PC-9 (cell line): ENCODE measurements at regions not wholly inside any gene's neighbourhood (a gene's known extent, or its start where the extent isn't known, plus 50 kb on each side); places are given as distances from the start of the nearest gene placed in this dataset.

Experiments used
- BruUV-seq: library from RNA; stranded (reverse); fragments of 400-500 nt; replicated peaks from 2 replicates; lab custom pipeline; 2021; lab: Mats Ljungman, UMichigan
- CTCF ChIA-PET: fragments of 300-600 bp; sonication (Branson Sonifier 250); formaldehyde crosslinking; loops from one replicate; lab custom pipeline; 2022; ENCODE audit warnings: antibody characterized with exemption; lab: Charles Lee
- POLR2A ChIA-PET: fragments of 300-600 bp; sonication (Branson Sonifier 250); formaldehyde crosslinking; loops from one replicate; lab custom pipeline; 2022; ENCODE audit warnings: antibody characterized with exemption; ENCODE audit not compliant: unreplicated experiment; lab: Charles Lee
- DNase-seq, 2 experiments: peaks; one replicate each; pipeline versions ENCODE4 v3.0.0 to v3.0.0-alpha.2; 2015 to 2022; ENCODE audit warnings: mixed read lengths in 1 of 2
- H2AFZ ChIP-seq: fragments of 200-600 bp; sonication (generic); 2 replicates; pipeline ENCODE4 v1.8.1; 2017; ENCODE audit warnings: antibody characterized with exemption
- H3F3A ChIP-seq: fragments of 200-600 bp; sonication (generic); 2 replicates; pipeline ENCODE4 v1.8.1; 2017; ENCODE audit warnings: antibody characterized with exemption, mild to moderate bottlenecking, low read depth; ENCODE audit not compliant: insufficient read depth
- H3K27ac ChIP-seq: fragments of 200-600 bp; sonication (generic); 2 replicates; pipeline ENCODE4 v1.6.1; 2016; ENCODE audit warnings: mixed run types
- H3K27me3 ChIP-seq: fragments of 200-600 bp; sonication (generic); 2 replicates; pipeline ENCODE4 v1.6.1; 2016; ENCODE audit warnings: low read depth, mixed run types; ENCODE audit not compliant: insufficient read depth
- H3K36me3 ChIP-seq: fragments of 200-600 bp; sonication (generic); 2 replicates; pipeline ENCODE4 v1.6.1; 2016; ENCODE audit warnings: low read depth, mixed run types
- H3K4me1 ChIP-seq: fragments of 200-600 bp; sonication (generic); replicated peaks from 2 replicates; pipeline ENCODE4 v1.6.1; 2016; ENCODE audit warnings: mixed run types; ENCODE audit not compliant: insufficient read depth
- H3K4me2 ChIP-seq: fragments of 200-600 bp; sonication (generic); 2 replicates; pipeline ENCODE4 v1.6.1; 2017; ENCODE audit warnings: mixed run types
- H3K4me3 ChIP-seq: fragments of 200-600 bp; sonication (generic); 2 replicates; pipeline ENCODE4 v1.6.1; 2016; ENCODE audit warnings: mixed run types
- H3K79me2 ChIP-seq: fragments of 200-600 bp; sonication (generic); 2 replicates; pipeline ENCODE4 v1.6.1; 2017; ENCODE audit warnings: low read depth, mixed run types
- H3K9me2 ChIP-seq: fragments of 200-600 bp; sonication (generic); 2 replicates; pipeline ENCODE4 v1.8.1; 2017; ENCODE audit warnings: mild to moderate bottlenecking; ENCODE audit not compliant: insufficient read depth
- H3K9me3 ChIP-seq: fragments of 200-600 bp; sonication (generic); 2 replicates; pipeline ENCODE4 v1.8.1; 2016; ENCODE audit warnings: low read depth; ENCODE audit not compliant: insufficient read depth
- H4K20me1 ChIP-seq: fragments of 200-600 bp; sonication (generic); 2 replicates; pipeline ENCODE4 v1.8.1; 2017; ENCODE audit not compliant: insufficient read depth
- EZH2 ChIP-seq: fragments of 200-600 bp; sonication (generic); IDR thresholded peaks from 2 replicates; pipeline ENCODE4 v1.8.0; 2017; ENCODE audit warnings: antibody characterized with exemption, low read depth
- intact Hi-C: fragments of 100-400 bp; cut with micrococcal nuclease; formaldehyde crosslinking; loops from one replicate; pipeline ENCODE4 v1.10.0; 2022; ENCODE audit not compliant: unreplicated experiment
- TF ChIP-seq, protein P1 (sequence below): fragments of 200-600 bp; sonication (generic); conservative IDR thresholded peaks from 2 replicates; pipeline ENCODE4 v1.6.1; 2017; ENCODE audit warnings: mixed run types, antibody characterized with exemption, mild to moderate bottlenecking, moderate library complexity

DNA sequence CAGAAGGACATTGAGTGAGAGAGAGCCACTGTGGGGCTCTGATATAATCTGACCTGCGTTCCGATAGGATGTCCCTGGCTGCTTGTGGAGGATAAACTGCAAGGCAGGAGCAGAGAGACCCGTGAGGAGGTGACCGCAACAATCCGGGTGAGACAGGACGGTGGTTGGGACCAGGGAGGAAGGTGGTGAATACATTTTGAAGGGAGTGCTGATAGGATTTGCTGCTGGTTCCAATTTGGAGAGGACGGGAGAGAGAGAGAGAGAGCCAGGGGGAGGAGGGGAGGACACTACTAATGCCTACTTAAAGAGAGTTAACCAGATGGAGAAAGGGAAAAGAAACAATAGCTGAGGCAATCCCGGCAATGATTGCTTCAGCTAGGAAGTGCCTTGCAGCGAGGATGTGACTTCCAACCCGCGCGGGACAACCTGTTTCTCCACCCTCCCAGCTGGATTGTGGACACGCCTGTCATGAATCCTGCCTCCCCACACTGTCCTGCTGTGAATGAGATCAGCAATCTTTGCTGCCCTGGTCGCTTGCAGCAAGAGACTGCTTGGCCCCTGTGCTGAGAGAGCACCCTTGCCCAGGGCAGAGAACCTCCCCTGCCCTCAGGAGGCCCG, 199.0 kb upstream of the KCNG1 start:
- H3K4me3 ChIP-seq = peak overlapping the region; percentile 43; the same call in 1 of the 2 replicates
- no peaks in the 10 kb centered on the region for H3K36me3 ChIP-seq
- H3K79me2 ChIP-seq = no peaks in the 10 kb centered on the region
- peak overlapping the region; percentile 85 for H2AFZ ChIP-seq
- TF ChIP-seq, protein P1, sequence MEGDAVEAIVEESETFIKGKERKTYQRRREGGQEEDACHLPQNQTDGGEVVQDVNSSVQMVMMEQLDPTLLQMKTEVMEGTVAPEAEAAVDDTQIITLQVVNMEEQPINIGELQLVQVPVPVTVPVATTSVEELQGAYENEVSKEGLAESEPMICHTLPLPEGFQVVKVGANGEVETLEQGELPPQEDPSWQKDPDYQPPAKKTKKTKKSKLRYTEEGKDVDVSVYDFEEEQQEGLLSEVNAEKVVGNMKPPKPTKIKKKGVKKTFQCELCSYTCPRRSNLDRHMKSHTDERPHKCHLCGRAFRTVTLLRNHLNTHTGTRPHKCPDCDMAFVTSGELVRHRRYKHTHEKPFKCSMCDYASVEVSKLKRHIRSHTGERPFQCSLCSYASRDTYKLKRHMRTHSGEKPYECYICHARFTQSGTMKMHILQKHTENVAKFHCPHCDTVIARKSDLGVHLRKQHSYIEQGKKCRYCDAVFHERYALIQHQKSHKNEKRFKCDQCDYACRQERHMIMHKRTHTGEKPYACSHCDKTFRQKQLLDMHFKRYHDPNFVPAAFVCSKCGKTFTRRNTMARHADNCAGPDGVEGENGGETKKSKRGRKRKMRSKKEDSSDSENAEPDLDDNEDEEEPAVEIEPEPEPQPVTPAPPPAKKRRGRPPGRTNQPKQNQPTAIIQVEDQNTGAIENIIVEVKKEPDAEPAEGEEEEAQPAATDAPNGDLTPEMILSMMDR = no peak
- H3K27ac ChIP-seq = peak overlapping the region; percentile 74
- DNase-seq = peak; percentile 57 to 76
- intact Hi-C loops = loop anchor here (1.0 to 2.0 kb wide), 2 partner anchors 36 to 85 kb away; no protein-coding TSS in a partner anchor
- no peaks in the 10 kb centered on the region for H3F3A ChIP-seq
- no peaks in the 10 kb centered on the region for H3K9me2 ChIP-seq
- CTCF ChIA-PET = interaction anchor here (0.9 kb wide), 1 partner anchor 36 kb away, joined by 3 read pairs; no protein-coding TSS in a partner anchor
- H3K4me2 ChIP-seq = peak overlapping the region; percentile 65
- H3K27me3 ChIP-seq = peaks cover 10% of the 10 kb centered on the region; the same call in 1 of the 2 replicates
- peaks cover 14% of the 10 kb centered on the region for H3K4me1 ChIP-seq
- BruUV-seq = TSS peak; percentile 54
- peaks cover 12% of the 10 kb centered on the region; the same call in 1 of the 2 replicates for H3K9me3 ChIP-seq
- POLR2A ChIA-PET = no interaction called here
- H4K20me1 ChIP-seq = no peaks in the 10 kb centered on the region

DNA sequence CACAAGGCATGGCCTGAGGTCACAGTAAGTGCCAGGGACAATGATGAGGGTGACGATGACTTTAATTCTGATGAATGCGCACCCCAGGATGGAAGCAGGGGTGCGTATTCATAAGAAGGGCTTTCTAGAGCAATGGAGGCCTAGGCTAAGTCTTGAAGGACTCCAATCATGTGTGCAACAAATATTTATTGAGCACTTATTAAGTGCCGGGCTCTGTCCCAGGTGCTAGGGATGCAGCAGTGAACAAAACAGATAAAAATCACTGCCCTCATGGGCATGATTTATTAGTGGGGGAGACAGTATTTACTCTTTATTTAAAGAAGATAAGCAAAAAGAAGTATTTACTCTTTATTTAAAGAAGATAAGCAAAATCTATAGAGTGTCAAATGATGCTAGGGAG, 198.2 kb upstream of the KCNG1 start:
- no peak for DNase-seq
- no peaks in the 10 kb centered on the region for H3K36me3 ChIP-seq
- H3K27me3 ChIP-seq = peaks cover 10% of the 10 kb centered on the region; the same call in 1 of the 2 replicates
- H3K4me3 ChIP-seq = peak overlapping the region; percentile 43; the same call in 1 of the 2 replicates
- H3K9me3 ChIP-seq = peaks cover 13% of the 10 kb centered on the region; the same call in 1 of the 2 replicates
- CTCF ChIA-PET = interaction anchor here (0.7 kb wide), 1 partner anchor 306 kb away, joined by 4 read pairs; no protein-coding TSS in a partner anchor
- H3K27ac ChIP-seq = peak overlapping the region; percentile 74
- BruUV-seq = no TSS peak
- no peaks in the 10 kb centered on the region for H3K79me2 ChIP-seq
- intact Hi-C loops = loop anchor here (1.0 to 2.0 kb wide), 2 partner anchors 37 to 86 kb away; no protein-coding TSS in a partner anchor
- H2AFZ ChIP-seq = peak overlapping the region; percentile 85; the same call in 1 of the 2 replicates
- peak overlapping the region; percentile 65 for H3K4me2 ChIP-seq
- H3K4me1 ChIP-seq = peaks cover 14% of the 10 kb centered on the region
- no peaks in the 10 kb centered on the region for H4K20me1 ChIP-seq
- TF ChIP-seq EZH2 = no peak
- TF ChIP-seq, protein P1 = no peak
- H3F3A ChIP-seq = no peaks in the 10 kb centered on the region
- POLR2A ChIA-PET = no interaction called here
- no peaks in the 10 kb centered on the region for H3K9me2 ChIP-seq

DNA sequence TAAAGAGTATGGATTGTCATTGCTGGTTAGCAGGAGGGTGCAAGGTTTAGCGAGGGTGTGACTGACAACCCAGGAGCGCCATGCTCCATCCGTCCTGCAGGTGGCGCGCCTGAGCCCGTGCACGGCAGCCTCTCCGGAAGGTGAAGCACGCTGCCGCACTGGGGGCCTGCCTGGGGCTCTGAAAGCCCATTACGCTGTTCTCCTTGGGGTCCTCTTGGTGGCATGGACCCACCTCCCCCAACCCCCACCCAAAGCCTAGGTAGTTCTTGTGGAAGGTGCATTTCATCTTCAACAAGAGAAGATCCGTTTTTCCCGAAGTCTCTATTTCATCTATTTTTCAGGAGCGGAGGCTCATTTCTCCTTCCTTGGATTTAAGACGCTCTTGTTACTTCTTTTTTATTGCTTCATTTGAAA, 197.4 kb upstream of the KCNG1 start:
- CTCF ChIA-PET = interaction anchor here (0.7 kb wide), 1 partner anchor 307 kb away, joined by 4 read pairs; no protein-coding TSS in a partner anchor
- Histone ChIP-seq H3K4me3 (no peak overlapping the region), H4K20me1 (no peaks in the 10 kb centered on the region), H3K9me2 (no peaks in the 10 kb centered on the region), H3K27me3 (peaks cover 10% of the 10 kb centered on the region; the same call in 1 of the 2 replicates), H2AFZ (no peak overlapping the region), H3K9me3 (peaks cover 13% of the 10 kb centered on the region; the same call in 1 of the 2 replicates), H3K27ac (no peak overlapping the region), H3K4me1 (peaks cover 14% of the 10 kb centered on the region), H3F3A (no peaks in the 10 kb centered on the region), H3K79me2 (no peaks in the 10 kb centered on the region), H3K36me3 (no peaks in the 10 kb centered on the region), H3K4me2 (no peak overlapping the region)
- no TSS peak for BruUV-seq
- POLR2A ChIA-PET = no interaction called here
- peak in 1 of 2 experiments; percentile 33 for DNase-seq
- intact Hi-C loops = loop anchor here (2.0 kb wide), 1 partner anchor 87 kb away; no protein-coding TSS in a partner anchor
- TF ChIP-seq, protein P1 = peak; percentile 86
- TF ChIP-seq EZH2 = no peak
